IPS-18a (cell line): ENCODE measurements at regions not wholly inside any gene's neighbourhood (a gene's known extent, or its start where the extent isn't known, plus 50 kb on each side); places are given as distances from the start of the nearest gene placed in this dataset.
"Not testable (repeated sequence)": the region's sequence is repeated elsewhere in the genome, so short reads cannot be mapped to it uniquely, and the experiment has no call there.

ENCODE experiments used
- H3K27ac ChIP-seq: one replicate; pipeline ENCODE4 v1.5.1; 2013; ENCODE audit warnings: low read length
- H3K27me3 ChIP-seq: one replicate; pipeline ENCODE4 v1.6.1; 2013; ENCODE audit warnings: mild to moderate bottlenecking, low read length; ENCODE audit not compliant: control insufficient read depth, insufficient read depth
- H3K36me3 ChIP-seq: one replicate; pipeline ENCODE4 v1.6.1; 2013; ENCODE audit warnings: low read depth, low read length; ENCODE audit not compliant: control insufficient read depth
- H3K4me1 ChIP-seq: one replicate; pipeline ENCODE4 v1.6.1; 2013; ENCODE audit warnings: low read depth, low read length; ENCODE audit not compliant: control insufficient read depth
- H3K4me3 ChIP-seq: one replicate; pipeline ENCODE4 v1.5.1; 2013; ENCODE audit warnings: low read length
- H3K9ac ChIP-seq: one replicate; pipeline ENCODE4 v1.6.1; 2013; ENCODE audit warnings: mild to moderate bottlenecking, low read length, moderate library complexity
- H3K9me3 ChIP-seq: one replicate; pipeline ENCODE4 v1.6.1; 2013; ENCODE audit warnings: low read depth, low read length; ENCODE audit not compliant: control insufficient read depth

DNA sequence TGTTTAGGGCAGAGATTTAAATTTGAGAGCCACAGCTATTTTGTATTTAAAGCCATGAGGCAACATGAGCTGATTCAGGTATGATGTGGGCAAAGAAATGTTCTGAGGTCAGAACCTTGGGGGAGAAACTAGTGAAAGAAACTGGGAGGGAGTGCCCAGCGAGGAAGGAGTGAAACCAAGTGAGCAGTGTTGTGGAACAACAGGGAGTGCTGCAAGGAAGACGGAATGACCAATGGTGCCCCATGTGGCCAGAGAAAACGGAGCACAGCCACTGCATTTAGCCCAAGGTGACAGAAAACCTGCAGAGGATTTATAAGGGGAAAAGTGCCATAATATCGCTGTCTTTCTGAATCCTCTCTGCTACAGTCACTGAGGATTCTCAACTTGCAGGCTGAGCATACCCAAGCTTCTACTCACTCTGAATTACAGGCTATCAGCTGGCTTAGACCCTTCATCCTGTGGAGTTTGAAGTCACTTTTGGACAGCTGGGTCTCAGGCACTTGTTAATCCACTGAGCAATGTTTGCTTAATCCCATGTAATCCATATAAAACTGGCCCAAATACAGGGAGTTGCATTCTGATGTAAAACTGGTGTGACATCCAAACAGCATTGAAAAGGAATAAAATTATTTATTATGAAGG is 777.3 kb downstream of the CCSER2 start:
- Histone ChIP-seq H3K27ac (no peak overlapping the region), H3K9ac (no peak overlapping the region), H3K36me3 (no peaks in the 10 kb centered on the region), H3K4me3 (no peak overlapping the region), H3K9me3 (no peaks in the 10 kb centered on the region), H3K4me1 (no peaks in the 10 kb centered on the region), H3K27me3 (no peaks in the 10 kb centered on the region)

DNA sequence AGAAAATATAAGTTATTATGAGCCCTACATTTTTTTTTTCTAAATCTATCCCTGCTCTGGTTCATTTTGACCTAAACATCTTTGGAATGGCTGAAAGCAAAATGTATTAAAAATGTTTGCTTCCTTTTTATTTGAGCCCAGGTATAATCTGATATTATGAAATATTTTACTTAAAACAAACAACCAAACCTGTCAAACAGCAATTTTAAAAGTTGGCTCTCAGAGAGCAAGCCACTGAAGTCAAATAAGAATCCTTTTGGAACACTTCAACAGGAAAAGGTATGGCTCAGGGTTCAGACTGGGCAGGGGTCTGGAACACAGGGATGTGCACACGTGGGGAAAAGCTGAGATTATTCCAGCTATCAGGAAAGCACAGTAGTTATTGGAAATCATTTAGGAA is 782.9 kb downstream of the CCSER2 start:
- H3K27ac ChIP-seq, result no peak overlapping the region
- H3K36me3 ChIP-seq, result no peaks in the 10 kb centered on the region
- no peak overlapping the region for H3K4me3 ChIP-seq
- no peaks in the 10 kb centered on the region for H3K9me3 ChIP-seq
- no peaks in the 10 kb centered on the region for H3K27me3 ChIP-seq
- H3K4me1 ChIP-seq, result no peaks in the 10 kb centered on the region
- H3K9ac ChIP-seq, result no peak overlapping the region

DNA sequence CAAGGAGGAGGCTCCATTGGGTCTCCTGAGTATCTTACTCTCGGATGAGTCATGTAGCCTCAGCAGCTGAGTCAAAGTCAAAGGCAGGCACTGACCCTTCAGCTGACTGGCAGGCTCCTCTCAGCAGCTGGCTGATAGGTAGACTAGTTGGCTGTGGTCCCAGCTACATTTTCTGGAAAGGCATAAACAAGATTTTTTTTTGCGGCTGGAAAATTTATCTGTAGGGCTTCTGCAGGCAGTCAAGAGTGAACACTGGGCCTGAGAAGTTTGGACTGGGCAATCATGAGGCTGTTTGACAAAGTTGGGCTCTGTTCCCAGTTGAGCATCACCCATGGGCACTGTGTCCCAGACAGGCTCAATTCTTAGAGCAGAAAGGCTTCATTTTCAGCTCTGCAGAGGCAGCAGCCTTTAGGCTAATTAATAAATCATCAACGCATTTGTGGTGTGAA is 796.2 kb downstream of the CCSER2 start:
- no peaks in the 10 kb centered on the region for H3K9me3 ChIP-seq
- H3K4me1 ChIP-seq, result no peaks in the 10 kb centered on the region
- no peaks in the 10 kb centered on the region for H3K27me3 ChIP-seq
- no peak overlapping the region for H3K27ac ChIP-seq
- H3K36me3 ChIP-seq, result no peaks in the 10 kb centered on the region
- no peak overlapping the region for H3K9ac ChIP-seq
- no peak overlapping the region for H3K4me3 ChIP-seq

DNA sequence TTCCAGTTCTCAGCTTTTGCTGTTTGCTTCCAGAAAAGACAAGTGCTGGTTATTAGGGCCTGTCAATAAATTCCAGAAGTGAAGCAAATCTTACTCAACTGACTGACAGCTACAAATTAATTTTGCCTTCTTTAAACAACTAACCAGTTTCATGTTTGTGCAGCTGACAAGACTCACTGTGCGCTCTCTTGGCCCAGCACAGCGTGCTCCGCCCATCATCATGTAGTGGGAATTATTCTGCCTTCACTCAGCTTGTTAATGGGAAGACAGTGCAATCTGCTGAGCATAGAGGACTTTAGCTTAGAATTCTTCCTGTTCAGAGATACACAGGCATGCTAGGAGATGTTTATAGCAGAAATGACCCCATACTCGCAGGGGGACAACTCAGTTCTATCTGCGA is 808.9 kb downstream of the CCSER2 start:
- Histone ChIP-seq H3K4me3 (no peak overlapping the region), H3K36me3 (no peaks in the 10 kb centered on the region)

DNA sequence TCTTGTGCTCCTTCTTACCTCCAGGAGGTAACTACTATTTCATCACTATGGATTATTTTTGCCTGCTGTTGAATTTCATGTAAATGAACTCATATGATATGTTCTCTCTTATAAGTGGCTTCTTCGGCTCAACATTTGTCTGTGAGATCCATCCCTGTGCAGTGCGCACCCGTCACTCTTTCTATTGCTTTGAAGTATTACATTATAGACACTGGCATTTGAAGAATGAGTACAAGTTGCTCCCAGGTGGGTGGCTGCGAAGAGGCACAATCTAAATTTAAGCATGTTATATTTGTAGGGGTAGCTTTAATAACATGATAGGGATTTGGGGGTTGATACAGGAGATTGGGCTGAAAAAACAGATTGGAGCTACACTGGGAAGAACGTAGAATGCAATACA is 809.7 kb downstream of the CCSER2 start:
- Histone ChIP-seq H3K9me3 (no peaks in the 10 kb centered on the region), H3K27me3 (no peaks in the 10 kb centered on the region), H3K4me1 (no peaks in the 10 kb centered on the region), H3K27ac (no peak overlapping the region), H3K9ac (no peak overlapping the region), H3K4me3 (no peak overlapping the region), H3K36me3 (no peaks in the 10 kb centered on the region)

More for the DNA sequence above, 808.9 kb downstream of the CCSER2 start:
- no peaks in the 10 kb centered on the region for H3K27me3 ChIP-seq
- no peak overlapping the region for H3K9ac ChIP-seq
- no peaks in the 10 kb centered on the region for H3K9me3 ChIP-seq
- no peak overlapping the region for H3K27ac ChIP-seq
- H3K4me1 ChIP-seq, result no peaks in the 10 kb centered on the region

DNA sequence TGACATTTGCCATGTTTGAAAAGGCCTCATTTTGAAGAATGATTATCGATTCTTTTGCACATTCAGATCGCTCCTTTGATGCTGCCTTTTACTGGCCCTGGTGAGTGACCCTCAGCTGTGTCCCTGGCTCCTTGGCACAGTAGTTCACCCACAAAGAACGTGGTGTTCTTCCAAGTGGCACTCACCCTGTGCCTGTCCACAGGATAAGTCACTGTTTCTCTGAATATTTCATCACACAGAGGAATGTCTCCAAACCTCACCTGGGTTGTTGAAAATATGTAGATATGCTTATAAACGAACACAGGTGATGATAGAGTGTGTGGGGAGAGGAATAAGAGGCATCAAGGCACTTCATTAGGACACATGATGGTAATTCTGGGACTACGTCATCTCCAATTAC is 810.7 kb downstream of the CCSER2 start:
- Histone ChIP-seq H3K4me1 (no peaks in the 10 kb centered on the region), H3K27me3 (no peaks in the 10 kb centered on the region), H3K4me3 (no peak overlapping the region), H3K9ac (no peak overlapping the region), H3K9me3 (peaks cover 3% of the 10 kb centered on the region), H3K27ac (no peak overlapping the region), H3K36me3 (no peaks in the 10 kb centered on the region)

DNA sequence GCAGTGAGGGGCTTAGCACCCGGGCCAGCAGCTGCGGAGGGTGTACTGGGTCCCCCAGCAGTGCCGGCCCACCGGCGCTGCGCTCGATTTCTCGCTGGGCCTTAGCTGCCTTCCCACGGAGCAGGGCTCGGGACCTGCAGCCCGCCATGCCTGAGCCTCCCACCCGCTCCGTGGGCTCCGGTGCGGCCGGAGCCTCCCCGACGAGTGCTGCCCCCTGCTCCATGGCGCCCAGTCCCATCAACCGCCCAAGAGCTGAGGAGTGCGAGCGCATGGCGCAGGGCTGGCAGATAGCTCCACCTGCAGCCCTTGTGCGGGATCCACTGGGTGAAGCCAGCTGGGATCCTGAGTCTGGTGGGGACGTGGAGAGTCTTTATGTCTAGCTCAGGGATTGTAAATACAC is 813.1 kb downstream of the CCSER2 start:
- not testable (repeated sequence) for H3K27ac ChIP-seq, H3K4me1 ChIP-seq, H3K9me3 ChIP-seq, H3K36me3 ChIP-seq, H3K9ac ChIP-seq, H3K4me3 ChIP-seq, H3K27me3 ChIP-seq

DNA sequence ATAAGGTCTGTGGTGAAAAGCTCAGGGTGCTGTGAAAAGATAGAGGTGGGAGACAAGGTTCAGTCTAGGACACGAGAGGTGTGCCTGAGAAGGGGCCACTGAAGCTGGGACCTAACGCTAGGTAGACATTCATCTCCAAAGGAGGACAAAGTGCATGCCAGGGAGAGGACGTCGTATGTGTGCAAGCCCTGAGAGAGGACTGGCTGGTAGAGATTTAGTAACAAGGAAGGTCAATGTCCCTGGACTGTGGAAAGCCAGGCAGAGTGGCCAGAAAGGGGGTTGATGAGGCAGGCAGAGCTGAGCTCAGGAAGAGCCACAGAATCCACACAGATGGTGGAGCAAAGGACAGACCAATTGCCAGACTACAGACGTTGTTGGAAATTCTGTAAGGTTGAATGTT is 817.6 kb downstream of the CCSER2 start:
- Histone ChIP-seq H3K36me3 (no peaks in the 10 kb centered on the region), H3K4me3 (no peak overlapping the region), H3K27me3 (peaks cover 8% of the 10 kb centered on the region), H3K9me3 (peaks cover 4% of the 10 kb centered on the region), H3K4me1 (peaks cover 34% of the 10 kb centered on the region), H3K9ac (no peak overlapping the region), H3K27ac (no peak overlapping the region)

DNA sequence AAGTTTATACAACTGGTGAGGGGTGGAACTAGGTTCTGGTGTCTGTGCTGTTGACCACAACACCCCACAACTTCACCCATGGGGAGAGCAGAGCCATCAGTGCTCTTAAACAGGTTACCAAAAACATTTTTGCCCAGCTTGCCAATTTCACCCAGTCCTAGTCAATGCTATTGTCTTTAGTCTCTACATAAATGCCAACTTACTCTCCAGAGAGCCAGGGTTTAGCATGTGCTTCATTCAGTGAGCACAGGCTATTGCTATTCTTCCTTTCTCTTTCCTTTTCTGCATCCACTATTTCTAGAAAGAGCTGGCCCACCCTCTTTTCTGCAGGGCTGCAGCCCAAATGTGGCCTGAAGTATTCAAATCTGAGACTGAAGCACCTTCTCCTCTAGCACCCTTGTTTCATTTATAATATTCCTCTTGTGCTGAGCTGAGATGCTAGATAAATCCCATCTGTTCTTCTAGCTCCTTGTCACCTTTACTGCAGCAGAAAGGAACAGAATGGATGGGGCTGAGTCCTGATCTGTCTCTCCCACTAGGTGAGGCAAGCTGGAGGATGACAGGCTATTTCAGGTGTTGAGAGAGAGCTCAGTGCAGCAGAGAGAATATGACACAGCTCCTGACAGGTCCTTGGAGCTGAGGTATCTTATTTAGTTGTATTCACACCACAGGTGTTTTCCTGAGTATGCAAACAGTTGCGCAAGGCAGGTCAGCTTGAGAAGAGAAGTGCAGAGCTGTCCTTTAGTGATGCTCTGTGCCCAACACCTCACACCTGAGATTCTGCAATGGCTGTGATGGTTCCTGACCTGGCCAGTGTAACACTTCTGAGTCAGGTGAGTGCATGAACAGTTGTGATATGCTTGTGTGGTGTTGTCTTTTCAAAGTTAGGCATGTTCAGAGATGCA is 819.2 kb downstream of the CCSER2 start:
- H3K9me3 ChIP-seq, result peaks cover 4% of the 10 kb centered on the region
- H3K27me3 ChIP-seq, result peaks cover 8% of the 10 kb centered on the region
- H3K4me1 ChIP-seq, result peaks cover 49% of the 10 kb centered on the region
- no peak overlapping the region for H3K27ac ChIP-seq
- H3K36me3 ChIP-seq, result no peaks in the 10 kb centered on the region
- no peak overlapping the region for H3K4me3 ChIP-seq
- H3K9ac ChIP-seq, result no peak overlapping the region

DNA sequence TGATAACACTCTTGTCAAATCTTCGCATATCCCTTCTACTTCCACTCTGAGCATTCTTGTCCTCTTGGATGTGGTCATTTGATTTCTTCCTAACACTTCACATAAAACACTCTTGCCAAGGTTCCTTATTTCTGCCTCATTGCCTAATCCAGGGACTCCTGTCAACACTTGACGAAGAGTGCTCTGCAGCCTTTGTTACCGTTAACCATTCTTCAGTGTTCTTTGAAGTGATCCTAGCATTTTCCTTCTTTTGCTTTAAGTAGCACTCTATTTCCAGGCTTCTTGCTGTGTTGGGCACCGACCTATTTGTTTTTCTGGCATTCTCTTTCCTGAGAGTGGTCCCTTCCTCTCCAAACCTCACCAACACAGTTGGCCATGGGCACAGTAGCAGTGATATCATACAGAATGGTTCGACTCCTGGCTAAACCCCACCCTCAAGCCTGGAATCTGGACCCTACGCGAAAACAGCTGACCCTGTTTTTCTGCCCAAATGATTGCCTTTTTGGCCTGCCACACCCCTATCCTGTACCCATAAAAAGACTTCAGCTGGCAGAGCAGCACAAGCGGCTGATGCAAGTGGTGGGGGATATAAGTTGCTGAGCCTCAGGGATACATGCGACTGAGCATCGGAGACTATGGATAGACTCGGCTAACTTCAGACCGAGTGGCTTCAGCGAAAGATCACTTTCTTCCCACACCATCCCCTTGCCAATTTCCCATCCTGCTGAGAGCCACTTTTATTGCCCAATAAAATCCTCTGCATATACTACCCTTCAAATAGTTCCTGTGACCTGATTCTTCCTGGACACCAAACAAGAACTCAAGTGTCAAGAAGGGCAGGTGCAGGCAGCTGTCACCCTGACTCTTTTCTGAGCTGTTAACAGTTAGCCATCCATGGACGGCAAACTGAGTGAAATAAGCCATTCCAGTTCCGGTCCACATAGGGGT is 820.6 kb downstream of the CCSER2 start:
- Histone ChIP-seq H3K27me3 (peaks cover 8% of the 10 kb centered on the region), H3K27ac (no peak overlapping the region), H3K9ac (no peak overlapping the region), H3K36me3 (no peaks in the 10 kb centered on the region), H3K4me1 (peaks cover 55% of the 10 kb centered on the region), H3K4me3 (no peak overlapping the region), H3K9me3 (peaks cover 3% of the 10 kb centered on the region)

DNA sequence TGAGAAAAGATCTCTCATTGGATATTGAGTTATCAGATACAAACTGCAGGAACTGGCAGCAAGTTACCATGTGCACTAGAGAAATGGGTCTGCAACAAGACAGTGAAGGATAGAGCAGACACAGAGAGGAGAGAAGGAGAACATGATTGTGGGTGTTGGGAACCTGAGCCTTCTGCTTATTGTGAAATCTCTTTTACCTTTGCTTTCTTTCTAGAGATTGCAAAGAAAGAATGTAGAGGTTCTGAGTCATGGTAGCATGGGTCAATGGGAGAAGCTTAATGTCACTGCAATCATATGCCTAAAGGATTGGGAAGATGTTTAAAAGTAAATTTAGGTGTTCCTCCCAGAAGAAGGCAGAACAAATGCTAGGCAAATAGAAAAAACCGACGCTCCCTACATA is 821.4 kb downstream of the CCSER2 start:
- Histone ChIP-seq H3K9me3 (no peaks in the 10 kb centered on the region), H3K4me1 (peaks cover 55% of the 10 kb centered on the region), H3K27me3 (peaks cover 8% of the 10 kb centered on the region), H3K27ac (no peak overlapping the region), H3K9ac (no peak overlapping the region), H3K4me3 (no peak overlapping the region), H3K36me3 (no peaks in the 10 kb centered on the region)
